Stomach (tissue), 8 donors: ENCODE measurements at regions not wholly inside any gene's neighbourhood (a gene's known extent, or its start where the extent isn't known, plus 50 kb on each side); places are given as distances from the start of the nearest gene placed in this dataset.
"Not testable (repeated sequence)": the region's sequence is repeated elsewhere in the genome, so short reads cannot be mapped to it uniquely, and the experiment has no call there.

ENCODE experiments used
- DNase-seq, 2 donors: peaks; one replicate each; pipeline versions ENCODE4 v3.0.0 to v3.0.0-alpha.2; 2013 to 2019
- H3K27ac ChIP-seq, 5 donors: fragments of 200-600 bp in 4 of 5; sonication (generic) in 4 of 5; one replicate each; pipeline ENCODE4 v1.5.1; 2013 to 2019; ENCODE audit warnings: mild to moderate bottlenecking in 1 of 5, moderate library complexity in 1 of 5
- H3K27me3 ChIP-seq, 3 donors: fragments of 200-600 bp; sonication (generic); one replicate each; pipeline ENCODE4 v1.5.1; 2017 to 2019; ENCODE audit warnings: mixed run types in 1 of 3
- H3K36me3 ChIP-seq, 4 donors: fragments of 200-600 bp; sonication (generic); 1 replicate in 3 of 4; 2 replicates in 1 of 4; pipeline ENCODE4 v1.5.1; 2016 to 2019
- H3K4me1 ChIP-seq, 4 donors: fragments of 200-600 bp; sonication (generic); one replicate each; pipeline ENCODE4 v1.5.1; 2016 to 2019
- H3K4me3 ChIP-seq, 4 donors: fragments of 200-600 bp; sonication (generic) in 3 of 4; one replicate each; pipeline ENCODE4 v1.5.1; 2016 to 2019; ENCODE audit warnings: mild to moderate bottlenecking in 1 of 4
- H3K9me3 ChIP-seq, 4 donors: fragments of 200-600 bp; sonication (generic); one replicate each; pipeline ENCODE4 v1.5.1; 2016 to 2019
- CTCF ChIP-seq, 7 experiments: fragments of 450-650 bp in 4 of 7; fragments of 200-600 bp in 3 of 7; sonication (generic) in 3 of 7; IDR thresholded peaks; one replicate each; pipeline ENCODE4 v1.5.1; 2016 to 2019; ENCODE audit warnings: antibody characterized with exemption in 7 of 7, control low read depth in 2 of 7, mild to moderate bottlenecking in 1 of 7
- EP300 ChIP-seq: sonication (generic); formaldehyde crosslinking; IDR thresholded peaks from one replicate; pipeline ENCODE4 v1.6.1; 2017; ENCODE audit warnings: antibody characterized with exemption
- POLR2A ChIP-seq, 4 donors: fragments of 450-650 bp; IDR thresholded peaks; one replicate each; pipeline ENCODE4 v1.6.1; 2016; ENCODE audit warnings: antibody characterized with exemption in 4 of 4, control low read depth in 2 of 4, mild to moderate bottlenecking in 1 of 4, moderate library complexity in 1 of 4
- POLR2AphosphoS5 ChIP-seq, 3 donors: sonication (generic); formaldehyde crosslinking; IDR thresholded peaks; one replicate each; pipeline ENCODE4 v1.6.1; 2016; ENCODE audit warnings: antibody characterized with exemption in 3 of 3
- WGBS, 5 donors: extraction: QIAGEN DNeasy Blood & Tissue Kit in 3 of 5; methylation state at CpG; one replicate each; pipeline versions ENCODE4 v1.1.5 to v1.1.7; 2013 to 2018; 5-methylcytosine and 5-hydroxymethylcytosine counted together
- intact Hi-C: fragments of 100-400 bp; cut with DNase I; formaldehyde crosslinking; loops from one replicate; pipeline ENCODE4 v1.15.1; 2023; ENCODE audit warnings: low total_unique reads
- donor health status: healthy with polysubstance abuse.
- donor health status: Bipolar disorder and iron deficiency.
- donor health status: healthy.

GRCh38 chr7:119868387-119868786, 404.6 kb upstream of the KCND2 start:
- H3K4me3 ChIP-seq = no peak overlapping the region
- no peaks in the 10 kb centered on the region for H3K4me1 ChIP-seq
- no peaks in the 10 kb centered on the region for H3K36me3 ChIP-seq
- H3K9me3 ChIP-seq = peaks cover 0 to 6% (median 0%) of the 10 kb centered on the region in 4 donors
- intact Hi-C loops = no loop called here
- DNase-seq = no peak
- H3K27me3 ChIP-seq = no peaks in the 10 kb centered on the region
- H3K27ac ChIP-seq = no peak overlapping the region
- no peak for TF ChIP-seq EP300
- TF ChIP-seq POLR2A (IDR thresholded peaks at IDR 0.05) = no peak
- no peak for TF ChIP-seq CTCF (IDR thresholded peaks at IDR 0.05)
- no peak for TF ChIP-seq POLR2AphosphoS5 (IDR thresholded peaks at IDR 0.05)
- 65 to 76% (median 73%) methylated on average over 2 of the region's 2 CpGs for WGBS, 5 donors

GRCh38 chr7:119879835-119880234, 393.1 kb upstream of the KCND2 start:
- DNase-seq = no peak
- no peaks in the 10 kb centered on the region for H3K36me3 ChIP-seq
- TF ChIP-seq CTCF (IDR thresholded peaks at IDR 0.05) = no peak
- no peak for TF ChIP-seq EP300
- no peak for TF ChIP-seq POLR2A (IDR thresholded peaks at IDR 0.05)
- TF ChIP-seq POLR2AphosphoS5 (IDR thresholded peaks at IDR 0.05) = no peak
- intact Hi-C loops = no loop called here
- H3K27me3 ChIP-seq = no peaks in the 10 kb centered on the region
- H3K4me3 ChIP-seq = no peak overlapping the region
- peaks cover 0 to 6% (median 2%) of the 10 kb centered on the region in 4 donors for H3K9me3 ChIP-seq
- H3K4me1 ChIP-seq = no peaks in the 10 kb centered on the region
- H3K27ac ChIP-seq = no peak overlapping the region
- WGBS, 5 donors = 59 to 92% (median 89%) methylated on average over 1 of the region's 1 CpG

DNA sequence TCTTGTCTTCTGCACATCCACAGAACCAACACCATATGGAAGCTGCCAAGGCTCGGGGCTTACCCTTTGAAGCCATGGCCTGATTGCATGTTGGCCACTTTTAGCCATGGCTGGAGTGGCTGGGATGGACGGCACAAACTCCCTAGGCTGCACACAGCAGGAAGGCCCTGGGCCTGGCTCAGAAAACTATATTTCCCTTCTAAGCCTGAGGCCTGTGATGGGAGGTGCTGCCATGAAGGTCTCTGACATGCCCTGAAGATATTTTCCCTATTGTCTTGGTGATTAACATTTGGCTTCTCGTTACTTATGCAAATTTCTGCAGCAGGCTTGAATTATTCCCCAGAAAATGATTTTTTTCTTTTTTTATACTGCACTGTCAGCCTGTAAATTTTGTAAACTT, 387.0 kb upstream of the KCND2 start:
- peaks cover 0 to 10% (median 0%) of the 10 kb centered on the region in 4 donors for H3K9me3 ChIP-seq
- no peaks in the 10 kb centered on the region for H3K27me3 ChIP-seq
- intact Hi-C loops = no loop called here
- no peak for TF ChIP-seq POLR2A (IDR thresholded peaks at IDR 0.05)
- TF ChIP-seq CTCF (IDR thresholded peaks at IDR 0.05) = no peak
- TF ChIP-seq POLR2AphosphoS5 (IDR thresholded peaks at IDR 0.05) = no peak
- no peak for TF ChIP-seq EP300
- H3K4me3 ChIP-seq = no peak overlapping the region
- H3K36me3 ChIP-seq = no peaks in the 10 kb centered on the region
- H3K4me1 ChIP-seq = no peaks in the 10 kb centered on the region
- 55 to 84% (median 78%) methylated on average over 3 of the region's 3 CpGs for WGBS, 5 donors
- DNase-seq = no peak
- H3K27ac ChIP-seq = no peak overlapping the region

GRCh38 chr7:119886525-119886924, 386.4 kb upstream of the KCND2 start:
- intact Hi-C loops, H3K36me3 ChIP-seq, H3K4me3 ChIP-seq, DNase-seq, H3K27me3 ChIP-seq, H3K27ac ChIP-seq, H3K4me1 ChIP-seq: not testable (repeated sequence)
- 70 to 82% (median 76%) methylated on average over 3 of the region's 3 CpGs for WGBS, 5 donors
- peaks cover 0 to 10% (median 0%) of the 10 kb centered on the region in 4 donors for H3K9me3 ChIP-seq

DNA sequence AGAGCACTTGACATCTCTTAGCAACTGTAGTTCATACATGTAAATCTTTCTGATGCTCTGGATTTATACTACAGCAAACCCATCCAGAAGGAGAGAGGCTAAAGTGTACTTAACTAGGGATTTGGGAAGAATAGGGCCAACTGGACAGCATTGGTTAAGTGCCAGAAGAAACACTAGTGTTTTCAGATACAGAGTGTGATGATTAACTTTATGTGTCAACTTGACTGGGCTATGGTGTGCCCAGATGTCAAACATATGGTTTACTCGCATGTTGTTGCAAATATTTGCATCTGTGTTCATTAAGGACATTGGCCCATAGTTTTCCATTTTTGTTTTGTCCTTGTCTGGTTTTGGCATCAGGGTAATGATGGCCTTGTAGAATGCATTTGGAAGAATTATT, 384.7 kb upstream of the KCND2 start:
- H3K27ac ChIP-seq = no peak overlapping the region
- TF ChIP-seq EP300 (no peak), CTCF (IDR thresholded peaks at IDR 0.05) (no peak), POLR2A (IDR thresholded peaks at IDR 0.05) (no peak), POLR2AphosphoS5 (IDR thresholded peaks at IDR 0.05) (no peak)
- H3K36me3 ChIP-seq = no peaks in the 10 kb centered on the region
- no peaks in the 10 kb centered on the region for H3K27me3 ChIP-seq
- no peaks in the 10 kb centered on the region for H3K4me1 ChIP-seq
- H3K9me3 ChIP-seq = peaks cover 0 to 10% (median 0%) of the 10 kb centered on the region in 4 donors
- H3K4me3 ChIP-seq = no peak overlapping the region
- intact Hi-C loops = no loop called here
- 43 to 70% (median 65%) methylated on average over 1 of the region's 1 CpG for whole genome bisulfite sequencing, 5 donors
- DNase-seq = no peak
